ENCODE measurements at regions not wholly inside any gene's neighbourhood (a gene's known extent, or its start where the extent isn't known, plus 50 kb on each side); places are given as distances from the start of the nearest gene placed in this dataset.

GRCh38 chr3:17938313-17938712, 195.9 kb upstream of the TBC1D5 start:
- DNase-seq = no peak

DNA sequence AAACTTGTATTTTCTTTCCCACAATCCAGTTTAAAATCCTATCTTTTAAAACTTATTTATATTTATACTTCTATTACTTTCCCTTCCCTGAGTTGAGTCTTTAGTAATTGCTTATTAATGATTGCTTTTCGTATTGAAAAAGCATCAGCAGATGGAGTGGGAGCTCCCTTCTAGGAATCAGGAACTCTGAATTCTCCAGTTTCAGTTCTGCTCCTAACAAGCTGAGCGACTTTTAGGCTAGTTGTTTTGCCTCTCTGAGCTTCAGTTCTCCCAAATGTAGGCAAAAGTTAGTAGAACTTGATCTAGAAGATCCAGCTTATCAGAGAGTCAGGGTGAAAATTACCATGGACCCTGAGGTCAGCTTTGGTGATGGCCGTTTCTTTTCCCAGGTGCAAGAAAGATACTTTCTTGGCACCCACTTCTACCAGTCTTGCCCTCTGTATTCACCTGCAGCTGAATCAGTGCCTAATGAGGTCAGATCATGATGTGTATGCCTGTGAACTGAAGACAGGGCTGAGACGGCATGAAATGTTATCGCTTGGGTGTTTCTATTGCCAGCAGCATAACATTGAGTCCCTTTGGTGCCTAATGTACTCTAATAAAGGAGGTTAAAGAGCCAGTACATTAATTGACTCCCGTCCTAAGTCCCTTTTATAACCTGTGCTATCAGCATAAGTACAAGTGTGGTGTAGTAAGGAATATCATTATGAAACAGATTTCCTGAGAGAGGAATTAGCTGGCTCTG, 194.5 kb upstream of the TBC1D5 start:
- no peak for DNase-seq

DNA sequence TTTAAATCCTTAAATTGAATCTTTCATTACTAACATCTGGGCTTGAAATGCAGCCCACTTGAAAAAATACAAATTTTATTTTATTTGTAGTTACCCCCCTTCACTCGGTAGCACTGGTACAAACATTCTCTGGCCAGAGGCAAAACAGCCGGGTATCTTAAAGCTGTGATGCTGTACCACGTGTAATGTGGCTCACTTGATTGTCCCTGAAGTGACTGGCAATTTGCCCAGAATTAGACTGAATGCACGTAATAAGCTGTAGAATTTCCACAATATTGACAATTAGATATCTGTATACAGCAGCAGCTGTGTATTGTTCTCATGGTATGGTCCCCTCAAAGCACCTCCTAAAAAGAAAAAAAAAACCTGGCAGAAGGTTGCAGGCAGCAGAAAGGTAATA, 192.8 kb upstream of the TBC1D5 start:
- no peak for DNase-seq

DNA sequence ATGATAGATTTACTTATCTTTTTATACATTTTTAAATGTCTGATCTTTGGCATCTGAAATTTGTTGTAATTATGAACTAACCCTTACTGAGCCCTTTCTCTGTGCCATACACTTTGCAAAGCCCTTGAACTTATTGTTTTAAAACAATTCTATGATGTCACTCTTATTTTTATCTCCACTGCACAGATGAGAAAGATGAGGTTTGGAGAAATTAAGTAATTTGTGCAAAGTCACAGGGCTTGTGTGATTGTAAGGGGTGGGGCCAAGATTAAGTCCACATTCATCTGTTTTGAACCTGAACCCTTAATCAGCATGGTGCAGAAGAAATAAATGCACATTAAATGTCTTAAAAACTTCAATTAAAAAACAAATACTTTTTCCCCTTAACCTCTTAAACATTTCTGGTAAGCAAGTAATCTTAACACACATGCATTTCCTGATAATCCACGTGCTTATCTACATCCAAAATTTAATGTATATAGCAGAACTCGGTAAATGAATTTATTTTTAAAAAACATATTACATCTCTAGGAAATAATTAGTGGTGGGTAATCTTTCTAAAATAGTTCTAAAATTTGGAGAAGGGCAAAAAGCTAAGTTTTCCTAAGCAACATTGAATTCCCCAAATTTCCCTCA, 189.8 kb upstream of the TBC1D5 start:
- no peak for DNase-seq

DNA sequence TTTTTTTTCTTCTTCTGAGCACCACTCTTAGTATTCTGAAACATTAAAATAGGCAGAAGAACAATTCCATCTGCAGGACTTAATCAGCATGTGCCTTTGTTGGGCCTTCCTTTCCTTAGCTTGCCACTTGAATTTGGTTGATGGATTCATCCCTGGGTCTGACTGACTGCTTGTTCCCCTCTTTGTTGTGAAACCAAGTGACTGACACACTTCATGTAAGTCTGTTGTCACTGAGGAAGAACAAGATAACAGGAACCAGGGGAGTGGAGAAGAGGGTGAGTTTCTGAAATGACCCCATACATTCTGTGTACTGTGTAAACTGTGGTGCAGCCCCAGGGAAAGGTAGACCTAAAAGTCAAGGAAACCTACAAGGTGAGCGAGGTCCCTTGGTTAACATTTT, 188.7 kb upstream of the TBC1D5 start:
- DNase-seq = no peak

- no peak for DNase-seq
These were observed 186.2 kb upstream of the TBC1D5 start for GRCh38 chr3:17928502-17929145.

GRCh38 chr3:17927036-17927435, 184.6 kb upstream of the TBC1D5 start:
- DNase-seq = no peak

- DNase-seq = peak; percentile 18
These were observed 172.9 kb upstream of the TBC1D5 start for GRCh38 chr3:17915341-17915740.

GRCh38 chr3:17913359-17913758, 170.9 kb upstream of the TBC1D5 start:
- no peak for DNase-seq

DNA sequence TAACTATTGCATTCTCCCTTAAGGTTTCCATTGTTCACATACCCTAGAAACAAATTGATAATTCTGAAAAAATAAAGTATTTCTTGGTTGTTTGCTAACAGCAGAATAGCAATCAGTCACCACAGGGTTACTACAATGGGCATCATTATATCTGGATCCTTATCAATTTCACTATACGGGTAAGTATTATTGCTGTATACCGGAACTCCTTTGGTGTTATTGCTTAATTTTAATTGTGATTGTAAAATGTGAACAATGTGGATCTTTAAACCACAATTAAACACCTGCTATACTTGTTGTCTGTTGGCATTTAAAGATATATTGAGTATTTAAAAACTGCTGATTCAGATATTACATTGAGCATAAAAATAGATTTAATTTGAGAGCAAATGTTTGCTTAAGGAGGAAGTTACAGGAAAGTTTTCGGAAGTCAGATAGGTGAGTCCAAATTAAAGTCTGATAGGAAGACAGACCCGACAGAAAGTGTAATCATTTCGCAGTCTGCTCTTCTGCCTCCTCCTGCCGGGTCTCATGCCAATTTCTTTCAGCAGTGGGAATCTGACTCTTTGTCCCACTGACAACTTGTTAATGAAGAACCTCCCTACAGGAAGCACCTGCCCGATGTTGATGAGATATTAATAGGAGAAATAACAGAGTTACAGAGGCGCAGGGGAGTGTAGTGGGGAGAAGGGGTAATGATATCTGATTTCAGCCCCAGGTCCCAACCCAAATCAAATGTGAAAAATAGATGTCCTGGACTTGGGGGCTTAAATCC, 169.7 kb upstream of the TBC1D5 start:
- DNase-seq = no peak

DNA sequence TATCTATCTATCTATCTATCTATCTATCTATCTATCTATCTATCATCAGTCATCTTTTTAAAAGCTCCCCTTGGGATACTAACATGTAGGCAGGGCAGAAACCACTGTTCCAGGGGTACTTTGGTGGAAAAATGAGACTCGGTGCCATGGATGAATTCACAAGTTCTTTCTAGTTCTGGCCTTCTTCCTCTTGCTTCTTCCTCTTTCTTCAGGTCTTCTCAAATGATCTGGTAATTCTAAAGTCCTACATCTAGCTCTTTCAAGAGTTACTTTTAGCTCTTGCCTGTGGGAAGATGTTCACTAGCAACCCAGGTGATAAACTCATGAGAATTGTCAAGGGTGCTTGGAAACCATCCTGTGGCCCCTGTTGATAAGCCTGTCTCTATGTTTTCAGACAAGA, 168.5 kb upstream of the TBC1D5 start:
- DNase-seq = no peak

GRCh38 chr3:17909714-17910113, 167.3 kb upstream of the TBC1D5 start:
- no peak for DNase-seq

GRCh38 chr3:17908399-17909191, 166.2 kb upstream of the TBC1D5 start:
- DNase-seq = no peak

DNA sequence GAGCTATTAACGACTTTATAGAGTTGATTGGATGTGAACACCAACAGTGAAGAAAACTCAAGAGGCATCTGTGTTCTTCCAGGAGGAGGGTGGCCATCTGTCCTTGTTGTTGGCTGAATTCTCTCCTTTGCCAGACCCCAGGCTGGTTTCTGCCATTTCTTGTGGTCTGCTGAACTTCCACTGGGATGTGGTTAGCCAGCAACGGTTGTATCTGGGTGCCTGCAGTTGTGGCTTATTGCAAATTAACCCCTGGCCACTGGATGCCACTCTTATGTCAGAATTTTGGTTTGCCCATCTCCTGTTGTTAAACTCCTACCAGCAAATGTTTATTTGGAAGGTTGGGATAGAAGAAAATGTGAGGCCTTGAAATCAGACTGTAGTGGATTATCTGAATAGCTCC, 163.6 kb upstream of the TBC1D5 start:
- no peak for DNase-seq

GRCh38 chr3:17901893-17902292, 159.5 kb upstream of the TBC1D5 start:
- DNase-seq = no peak

GRCh38 chr3:17894434-17895060, 152.1 kb upstream of the TBC1D5 start:
- peak; percentile 53 for DNase-seq

DNA sequence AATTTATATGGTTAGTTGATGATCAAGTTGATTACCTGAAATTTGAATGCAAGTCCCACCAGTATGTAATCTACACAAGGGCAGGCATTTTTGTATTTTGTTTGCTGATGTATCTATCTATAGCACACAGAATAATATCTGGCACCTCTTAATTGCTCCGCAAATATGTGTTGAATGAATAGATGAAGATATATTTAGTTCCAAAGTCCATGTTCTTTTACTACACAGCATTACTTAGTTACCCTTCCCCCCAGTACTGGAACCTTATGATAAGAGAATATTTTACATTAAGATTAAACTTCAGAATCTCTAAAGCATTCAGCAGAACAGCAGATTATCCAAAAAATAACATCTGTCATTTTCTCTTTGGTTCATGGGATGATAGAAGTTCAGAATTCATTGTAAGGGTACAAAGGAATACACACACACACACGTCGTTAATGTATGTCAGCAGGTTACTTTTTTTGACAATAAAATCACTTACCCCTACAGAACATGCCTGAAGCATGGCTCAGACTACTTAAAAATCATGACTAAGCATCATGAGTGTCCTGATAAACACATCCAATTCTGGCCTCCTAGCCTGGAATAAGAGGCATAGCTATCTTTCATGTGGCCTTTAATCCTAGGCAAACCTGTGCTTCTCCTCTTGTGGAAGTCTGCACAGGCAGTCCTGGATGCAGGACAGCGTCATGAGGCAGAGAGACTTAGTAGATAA, 148.9 kb upstream of the TBC1D5 start:
- peak; percentile 15 for DNase-seq

GRCh38 chr3:17885986-17886385, 143.6 kb upstream of the TBC1D5 start:
- no peak for DNase-seq

- no peak for DNase-seq
These were observed 140.6 kb upstream of the TBC1D5 start for GRCh38 chr3:17882981-17883380.

GRCh38 chr3:17877299-17877698, 134.9 kb upstream of the TBC1D5 start:
- DNase-seq = no peak

- no peak for DNase-seq
These were observed 132.2 kb upstream of the TBC1D5 start for GRCh38 chr3:17874636-17875035.

Data from EL (cell line).